NCI-H1105 (cell line): ENCODE measurements at regions not wholly inside any gene's neighbourhood (a gene's known extent, or its start where the extent isn't known, plus 50 kb on each side); places are given as distances from the start of the nearest gene placed in this dataset.
"Not testable (repeated sequence)": the region's sequence is repeated elsewhere in the genome, so short reads cannot be mapped to it uniquely, and the experiment has no call there.

Source experiments
- DNase-seq: peaks from one replicate; lab custom pipeline; 2025; lab: John Stamatoyannopoulos, UW

- DNase-seq: no peak
Observed at GRCh38 chrX:13955975-13956374, 73.7 kb downstream of the GEMIN8 start.

- no peak for DNase-seq
Observed at GRCh38 chrX:13955095-13955647, 74.5 kb downstream of the GEMIN8 start.

GRCh38 chrX:13952581-13952980 is 77.1 kb downstream of the GEMIN8 start:
- DNase-seq: no peak

GRCh38 chrX:13946223-13946622 is 83.5 kb downstream of the GEMIN8 start:
- not testable (repeated sequence) for DNase-seq

- DNase-seq: not testable (repeated sequence)
Observed at GRCh38 chrX:13945787-13946186, 83.9 kb downstream of the GEMIN8 start.

GRCh38 chrX:13940671-13941070 is 89.0 kb downstream of the GEMIN8 start:
- no peak for DNase-seq

- no peak for DNase-seq
Observed at GRCh38 chrX:13939741-13940597, 89.7 kb downstream of the GEMIN8 start.

GRCh38 chrX:13938829-13939530 is 90.7 kb downstream of the GEMIN8 start:
- DNase-seq: no peak

GRCh38 chrX:13938051-13938828 is 91.5 kb downstream of the GEMIN8 start:
- peak; percentile 38 for DNase-seq

GRCh38 chrX:13937370-13938050 is 92.2 kb downstream of the GEMIN8 start:
- DNase-seq: no peak

GRCh38 chrX:13936521-13937225 is 93.0 kb downstream of the GEMIN8 start:
- no peak for DNase-seq

- DNase-seq: no peak
Observed at GRCh38 chrX:13934731-13935130, 95.0 kb downstream of the GEMIN8 start.

GRCh38 chrX:13933851-13934250 is 95.8 kb downstream of the GEMIN8 start:
- no peak for DNase-seq

GRCh38 chrX:13933352-13933751 is 96.3 kb downstream of the GEMIN8 start:
- DNase-seq: no peak

- DNase-seq: no peak
Observed at GRCh38 chrX:13932416-13932815, 97.3 kb downstream of the GEMIN8 start.

- DNase-seq: no peak
Observed at GRCh38 chrX:13927175-13927574, 102.5 kb downstream of the GEMIN8 start.

GRCh38 chrX:13923845-13924244 is 105.8 kb downstream of the GEMIN8 start:
- no peak for DNase-seq

- DNase-seq: no peak
Observed at GRCh38 chrX:13923289-13923688, 106.4 kb upstream of the GPM6B start.

GRCh38 chrX:13917507-13917906 is 100.6 kb upstream of the GPM6B start:
- no peak for DNase-seq

GRCh38 chrX:13911586-13911985 is 94.7 kb upstream of the GPM6B start:
- DNase-seq: no peak

GRCh38 chrX:13906093-13906492 is 89.2 kb upstream of the GPM6B start:
- peak; percentile 76 for DNase-seq
